ENCODE measurements at regions not wholly inside any gene's neighbourhood (a gene's known extent, or its start where the extent isn't known, plus 50 kb on each side); places are given as distances from the start of the nearest gene placed in this dataset.

- no peak for DNase-seq (ENCODE audit: low spot score)
These were observed 1381.4 kb downstream of the TBC1D22A start for GRCh38 chr22:48143856-48144255.

GRCh38 chr22:48142388-48142787, 1379.9 kb downstream of the TBC1D22A start:
- no peak for DNase-seq (ENCODE audit: low spot score)

- DNase-seq (ENCODE audit: low spot score) = no peak
These were observed 1378.9 kb downstream of the TBC1D22A start for GRCh38 chr22:48141301-48141700.

GRCh38 chr22:48140261-48140813, 1377.9 kb downstream of the TBC1D22A start:
- DNase-seq (ENCODE audit: low spot score) = no peak

GRCh38 chr22:48139776-48140175, 1377.3 kb downstream of the TBC1D22A start:
- no peak for DNase-seq (ENCODE audit: low spot score)

GRCh38 chr22:48138855-48139254, 1376.4 kb downstream of the TBC1D22A start:
- no peak for DNase-seq (ENCODE audit: low spot score)

- DNase-seq (ENCODE audit: low spot score) = no peak
These were observed 1376.0 kb downstream of the TBC1D22A start for GRCh38 chr22:48138427-48138826.

- DNase-seq (ENCODE audit: low spot score) = no peak
These were observed 1375.2 kb downstream of the TBC1D22A start for GRCh38 chr22:48137640-48138039.

- DNase-seq (ENCODE audit: low spot score) = no peak
These were observed 1373.1 kb downstream of the TBC1D22A start for GRCh38 chr22:48135592-48135991.

GRCh38 chr22:48125416-48125815, 1363.0 kb downstream of the TBC1D22A start:
- no peak for DNase-seq (ENCODE audit: low spot score)

GRCh38 chr22:48121984-48122383, 1359.5 kb downstream of the TBC1D22A start:
- DNase-seq (ENCODE audit: low spot score) = no peak

- DNase-seq (ENCODE audit: low spot score) = no peak
These were observed 1356.2 kb downstream of the TBC1D22A start for GRCh38 chr22:48118654-48119053.

- DNase-seq (ENCODE audit: low spot score) = no peak
These were observed 1354.4 kb downstream of the TBC1D22A start for GRCh38 chr22:48116871-48117270.

GRCh38 chr22:48112687-48113521, 1350.5 kb downstream of the TBC1D22A start:
- no peak for DNase-seq (ENCODE audit: low spot score)

- no peak for DNase-seq (ENCODE audit: low spot score)
These were observed 1344.3 kb downstream of the TBC1D22A start for GRCh38 chr22:48106715-48107259.

- no peak for DNase-seq (ENCODE audit: low spot score)
These were observed 1343.8 kb downstream of the TBC1D22A start for GRCh38 chr22:48106215-48106614.

GRCh38 chr22:48105259-48105658, 1342.8 kb downstream of the TBC1D22A start:
- DNase-seq (ENCODE audit: low spot score) = no peak

- DNase-seq (ENCODE audit: low spot score) = peak; percentile 48
These were observed 1342.3 kb downstream of the TBC1D22A start for GRCh38 chr22:48104766-48105165.

GRCh38 chr22:48104102-48104738, 1341.8 kb downstream of the TBC1D22A start:
- DNase-seq (ENCODE audit: low spot score) = no peak

GRCh38 chr22:48103126-48103875, 1340.9 kb downstream of the TBC1D22A start:
- DNase-seq (ENCODE audit: low spot score) = no peak

GRCh38 chr22:48102581-48102980, 1340.1 kb downstream of the TBC1D22A start:
- no peak for DNase-seq (ENCODE audit: low spot score)

GRCh38 chr22:48101704-48102103, 1339.3 kb downstream of the TBC1D22A start:
- DNase-seq (ENCODE audit: low spot score) = no peak

Measured in putamen (tissue), 1 donor.